WTC11 (cell line): ENCODE measurements at regions not wholly inside any gene's neighbourhood (a gene's known extent, or its start where the extent isn't known, plus 50 kb on each side); places are given as distances from the start of the nearest gene placed in this dataset.

Source experiments
- ATAC-seq: fragments of 200-7000 bp; cut with Tn5 transposase; 2 replicates; pipeline ENCODE4 v1.10.0; 2021; ENCODE audit warnings: mild to moderate bottlenecking, moderate library complexity
- CTCF ChIA-PET: fragments of 300-600 bp; sonication (Branson Sonifier 250); formaldehyde crosslinking; loops from one replicate; lab custom pipeline; 2021; ENCODE audit warnings: antibody characterized with exemption; lab: Charles Lee
- POLR2A ChIA-PET: fragments of 350-600 bp; sonication (Branson Sonifier 250); formaldehyde crosslinking; loops from one replicate; lab custom pipeline; 2021; ENCODE audit warnings: antibody characterized with exemption; lab: Charles Lee
- DNase-seq: peaks from one replicate; pipeline ENCODE4 v3.0.0; 2021; ENCODE audit warnings: low spot score
- H3K27ac Mint-ChIP-seq: 2 replicates; pipeline ENCODE4 v1.8.0; 2021; ENCODE audit warnings: mixed read lengths
- H3K27me3 Mint-ChIP-seq: 2 replicates; pipeline ENCODE4 v1.8.0; 2021; ENCODE audit warnings: low read depth, mild to moderate bottlenecking, moderate library complexity, mixed read lengths
- H3K36me3 Mint-ChIP-seq: 2 replicates; pipeline ENCODE4 v1.8.0; 2021; ENCODE audit warnings: mixed read lengths
- H3K4me1 Mint-ChIP-seq: 2 replicates; pipeline ENCODE4 v1.8.0; 2022; ENCODE audit warnings: mixed read lengths
- H3K4me3 Mint-ChIP-seq: 2 replicates; pipeline ENCODE4 v1.8.0; 2021; ENCODE audit warnings: mild to moderate bottlenecking, moderate library complexity, mixed read lengths
- H3K9me3 Mint-ChIP-seq: 2 replicates; pipeline ENCODE4 v1.8.0; 2021; ENCODE audit warnings: mixed read lengths
- ARID4B ChIP-seq: sonication (generic); formaldehyde crosslinking; IDR thresholded peaks from 2 replicates; pipeline ENCODE4 v1.8.0; 2023; ENCODE audit warnings: missing genetic modification reagents, mild to moderate bottlenecking, borderline replicate concordance
- ATF2 ChIP-seq: sonication (generic); formaldehyde crosslinking; IDR thresholded peaks from 2 replicates; pipeline ENCODE4 v1.8.1; 2022; ENCODE audit warnings: low read depth, missing genetic modification reagents, borderline replicate concordance
- CREM ChIP-seq: sonication (generic); formaldehyde crosslinking; IDR thresholded peaks from 2 replicates; pipeline ENCODE4 v1.8.1; 2022; ENCODE audit warnings: mild to moderate bottlenecking, missing genetic modification reagents, moderate library complexity
- ELF4 ChIP-seq: sonication (generic); formaldehyde crosslinking; IDR thresholded peaks from 2 replicates; pipeline ENCODE4 v1.8.1; 2022; ENCODE audit warnings: low read depth, mild to moderate bottlenecking, moderate library complexity, missing genetic modification reagents
- FOXK1 ChIP-seq: sonication (generic); formaldehyde crosslinking; IDR thresholded peaks from 2 replicates; pipeline ENCODE4 v1.8.0; 2022; ENCODE audit warnings: mild to moderate bottlenecking, moderate library complexity, missing genetic modification reagents
- HMGXB4 ChIP-seq: sonication (generic); formaldehyde crosslinking; IDR thresholded peaks from 2 replicates; pipeline ENCODE4 v1.8.1; 2023; ENCODE audit warnings: mild to moderate bottlenecking, moderate library complexity, missing genetic modification reagents
- IRF1 ChIP-seq: sonication (generic); formaldehyde crosslinking; IDR thresholded peaks from 2 replicates; pipeline ENCODE4 v1.8.0; 2023; ENCODE audit warnings: missing genetic modification reagents
- NFATC4 ChIP-seq: fragments of 250-450 bp; sonication (Bioruptor Pico); IDR thresholded peaks from 2 replicates; pipeline ENCODE4 v1.9.0; 2021; ENCODE audit warnings: mild to moderate bottlenecking
- NFYB ChIP-seq: sonication (generic); formaldehyde crosslinking; conservative IDR thresholded peaks from 2 replicates; pipeline ENCODE4 v1.8.0; 2022; ENCODE audit warnings: low read depth, missing genetic modification reagents
- PRRX2 ChIP-seq: fragments of 250-450 bp; sonication (Bioruptor Pico); IDR thresholded peaks from 2 replicates; pipeline ENCODE4 v1.8.0; 2021; ENCODE audit warnings: mild to moderate bottlenecking
- TEAD4 ChIP-seq: sonication (generic); formaldehyde crosslinking; IDR thresholded peaks from 2 replicates; pipeline ENCODE4 v1.8.0; 2022; ENCODE audit warnings: mild to moderate bottlenecking, missing genetic modification reagents
- USF2 ChIP-seq: sonication (generic); formaldehyde crosslinking; IDR thresholded peaks from 2 replicates; pipeline ENCODE4 v1.8.1; 2023; ENCODE audit warnings: mild to moderate bottlenecking, missing genetic modification reagents, moderate library complexity
- ZBTB21 ChIP-seq: sonication (generic); formaldehyde crosslinking; IDR thresholded peaks from 2 replicates; pipeline ENCODE4 v1.8.1; 2023; ENCODE audit warnings: mild to moderate bottlenecking, missing genetic modification reagents, borderline replicate concordance
- ZBTB43 ChIP-seq: sonication (generic); formaldehyde crosslinking; IDR thresholded peaks from 2 replicates; pipeline ENCODE4 v1.8.1; 2023; ENCODE audit warnings: mild to moderate bottlenecking, missing genetic modification reagents
- ZNF416 ChIP-seq: fragments of 250-450 bp; sonication (Bioruptor Pico); IDR thresholded peaks from 2 replicates; pipeline ENCODE4 v1.9.0; 2021; ENCODE audit warnings: mild to moderate bottlenecking, inconsistent platforms
- ZNF425 ChIP-seq: fragments of 250-450 bp; sonication (Bioruptor Pico); conservative IDR thresholded peaks from 2 replicates; pipeline ENCODE4 v1.9.0; 2021; ENCODE audit warnings: mild to moderate bottlenecking
- ZNF512 ChIP-seq: sonication (generic); formaldehyde crosslinking; IDR thresholded peaks from 2 replicates; pipeline ENCODE4 v1.8.1; 2022; ENCODE audit warnings: missing genetic modification reagents, borderline replicate concordance

GRCh38 chr14:26863736-26864135 is 265.9 kb upstream of the NOVA1 start:
- Mint-ChIP-seq H3K27me3 (no peaks in the 10 kb centered on the region), H3K4me3 (no peak overlapping the region), H3K36me3 (no peaks in the 10 kb centered on the region), H3K4me1 (peaks cover 8% of the 10 kb centered on the region), H3K27ac (no peak overlapping the region), H3K9me3 (peaks cover 3% of the 10 kb centered on the region)
- CTCF ChIA-PET, result no interaction called here
- TF ChIP-seq HMGXB4 (CRISPR knock-in tag) (no peak), ARID4B (CRISPR knock-in tag) (no peak), ZNF425 (CRISPR knock-in tag) (no peak), USF2 (CRISPR knock-in tag) (no peak), ZBTB43 (no peak), ATF2 (no peak), ZNF416 (CRISPR knock-in tag) (no peak), NFYB (CRISPR knock-in tag) (no peak), IRF1 (CRISPR knock-in tag) (no peak), CREM (CRISPR knock-in tag) (no peak), ELF4 (CRISPR knock-in tag) (no peak)
- POLR2A ChIA-PET, result no interaction called here
- ATAC-seq (no peak), DNase-seq (no peak)

- Mint-ChIP-seq H3K9me3 (peaks cover 3% of the 10 kb centered on the region), H3K4me3 (no peak overlapping the region), H3K27ac (no peak overlapping the region), H3K36me3 (no peaks in the 10 kb centered on the region), H3K4me1 (peaks cover 26% of the 10 kb centered on the region), H3K27me3 (no peaks in the 10 kb centered on the region)
- ChIA-PET POLR2A (no interaction called here), CTCF (no interaction called here)
- ATAC-seq (no peak), DNase-seq (no peak)
- TF ChIP-seq TEAD4 (CRISPR knock-in tag) (no peak), ATF2 (no peak), FOXK1 (CRISPR knock-in tag) (no peak), ZBTB21 (CRISPR knock-in tag) (no peak), ZNF512 (CRISPR knock-in tag) (no peak), NFATC4 (CRISPR knock-in tag) (no peak), ZBTB43 (no peak), PRRX2 (no peak)
These were observed 268.9 kb upstream of the NOVA1 start for GRCh38 chr14:26866721-26867120.
